Inflammatory macrophage treated with lipopolysaccharide for 1 hour (primary cell): ENCODE measurements at regions not wholly inside any gene's neighbourhood (a gene's known extent, or its start where the extent isn't known, plus 50 kb on each side); places are given as distances from the start of the nearest gene placed in this dataset.
"Not testable (repeated sequence)": the region's sequence is repeated elsewhere in the genome, so short reads cannot be mapped to it uniquely, and the experiment has no call there.

Experiments
- DNase-seq, 2 donors: peaks; one replicate each; pipeline ENCODE4 v3.0.0-alpha.2; 2020 to 2022

GRCh38 chr5:174901336-174901735, 177.0 kb downstream of the MSX2 start:
- DNase-seq = no peak

GRCh38 chr5:174900240-174900865, 176.0 kb downstream of the MSX2 start:
- DNase-seq = no peak

GRCh38 chr5:174897281-174897950, 173.0 kb downstream of the MSX2 start:
- DNase-seq = no peak

GRCh38 chr5:174895360-174895759, 171.0 kb downstream of the MSX2 start:
- no peak for DNase-seq

GRCh38 chr5:174892742-174893141, 168.4 kb downstream of the MSX2 start:
- no peak for DNase-seq

- DNase-seq = not testable (repeated sequence)
Observed at GRCh38 chr5:174880412-174881200, 156.2 kb downstream of the MSX2 start.

- no peak for DNase-seq
Observed at GRCh38 chr5:174877987-174878386, 153.6 kb downstream of the MSX2 start.

- no peak for DNase-seq
Observed at GRCh38 chr5:174872271-174872670, 147.9 kb downstream of the MSX2 start.

- no peak for DNase-seq
Observed at GRCh38 chr5:174852143-174852542, 127.8 kb downstream of the MSX2 start.

- DNase-seq = no peak
Observed at GRCh38 chr5:174850565-174851169, 126.3 kb downstream of the MSX2 start.

GRCh38 chr5:174849426-174849825, 125.0 kb downstream of the MSX2 start:
- DNase-seq = no peak

- no peak for DNase-seq
Observed at GRCh38 chr5:174844971-174845370, 120.6 kb downstream of the MSX2 start.

- no peak for DNase-seq
Observed at GRCh38 chr5:174843263-174844250, 119.2 kb downstream of the MSX2 start.

- no peak for DNase-seq
Observed at GRCh38 chr5:174840435-174840834, 116.1 kb downstream of the MSX2 start.

- no peak for DNase-seq
Observed at GRCh38 chr5:174839196-174839595, 114.8 kb downstream of the MSX2 start.

GRCh38 chr5:174837919-174838902, 113.8 kb downstream of the MSX2 start:
- DNase-seq = no peak

- DNase-seq = no peak
Observed at GRCh38 chr5:174834081-174834480, 109.7 kb downstream of the MSX2 start.

GRCh38 chr5:174832811-174833210, 108.4 kb downstream of the MSX2 start:
- DNase-seq = no peak

GRCh38 chr5:174832025-174832424, 107.6 kb downstream of the MSX2 start:
- no peak for DNase-seq

- no peak for DNase-seq
Observed at GRCh38 chr5:174831031-174831660, 106.8 kb downstream of the MSX2 start.

GRCh38 chr5:174829511-174829864, 105.1 kb downstream of the MSX2 start:
- DNase-seq = no peak
